ENCODE measurements at regions not wholly inside any gene's neighbourhood (a gene's known extent, or its start where the extent isn't known, plus 50 kb on each side); places are given as distances from the start of the nearest gene placed in this dataset.

- 74% methylated on average over 7 of the region's 7 CpGs for WGBS
- Histone ChIP-seq H3K4me1 (ENCODE audit: control insufficient read depth in 4 of 4, insufficient read depth in 4 of 4, low read length in 3 of 4) (no peaks in the 10 kb centered on the region), H3K36me3 (ENCODE audit: control insufficient read depth in 4 of 4, insufficient read depth in 3 of 4, low read depth in 1 of 4, low read length in 3 of 4) (no peaks in the 10 kb centered on the region), H3K9ac (ENCODE audit: low read depth in 1 of 2, low read length in 2 of 2) (no peak overlapping the region), H3K9me3 (ENCODE audit: control insufficient read depth in 4 of 4, low read length in 3 of 4) (no peaks in the 10 kb centered on the region), H3K27ac (ENCODE audit: low read depth in 1 of 2, low read length in 2 of 2) (no peak overlapping the region), H3K27me3 (ENCODE audit: control insufficient read depth in 4 of 4, insufficient read depth in 4 of 4, low read length in 3 of 4) (no peaks in the 10 kb centered on the region), H3K4me3 (ENCODE audit: low read depth in 1 of 3, low read length in 3 of 3) (no peak overlapping the region)
- TF ChIP-seq RXRA (IDR thresholded peaks at IDR 0.05): no peak
- no peak for TF ChIP-seq ZBTB33 (IDR thresholded peaks at IDR 0.05)
- TF ChIP-seq TAF1 (conservative IDR thresholded peaks at IDR 0.05): no peak
- TF ChIP-seq SP1 (IDR thresholded peaks at IDR 0.05): no peak
- no peak for TF ChIP-seq REST (IDR thresholded peaks at IDR 0.05)
- no peak for DNase-seq (ENCODE audit: low spot score)
These were observed 63.0 kb upstream of the CPO start for GRCh38 chr2:206876216-206876860.

- 91% methylated on average over 11 of the region's 11 CpGs for WGBS
- H3K27me3 ChIP-seq (ENCODE audit: control insufficient read depth in 4 of 4, insufficient read depth in 4 of 4, low read length in 3 of 4): no peaks in the 10 kb centered on the region
- no peak for TF ChIP-seq GABPA (IDR thresholded peaks at IDR 0.05 in 1 of 2, conservative IDR thresholded peaks at IDR 0.05 in 1 of 2)
- TF ChIP-seq EGR1 (IDR thresholded peaks at IDR 0.05; ENCODE audit: low read depth in 2 of 2): no peak
These were observed 57.5 kb upstream of the CPO start for GRCh38 chr2:206881708-206882410.

GRCh38 chr2:206886696-206887095, 52.6 kb upstream of the CPO start:
- no peak for DNase-seq (ENCODE audit: low spot score)
- WGBS: 84% methylated on average over 4 of the region's 4 CpGs
- Histone ChIP-seq H3K36me3 (ENCODE audit: control insufficient read depth in 4 of 4, insufficient read depth in 3 of 4, low read depth in 1 of 4, low read length in 3 of 4) (no peaks in the 10 kb centered on the region), H3K4me1 (ENCODE audit: control insufficient read depth in 4 of 4, insufficient read depth in 4 of 4, low read length in 3 of 4) (no peaks in the 10 kb centered on the region), H3K9ac (ENCODE audit: low read depth in 1 of 2, low read length in 2 of 2) (no peak overlapping the region), H3K9me3 (ENCODE audit: control insufficient read depth in 4 of 4, low read length in 3 of 4) (no peaks in the 10 kb centered on the region), H3K27me3 (ENCODE audit: control insufficient read depth in 4 of 4, insufficient read depth in 4 of 4, low read length in 3 of 4) (no peaks in the 10 kb centered on the region), H3K27ac (ENCODE audit: low read depth in 1 of 2, low read length in 2 of 2) (no peak overlapping the region), H3K4me3 (ENCODE audit: low read depth in 1 of 3, low read length in 3 of 3) (no peak overlapping the region)
- TF ChIP-seq EGR1 (IDR thresholded peaks at IDR 0.05; ENCODE audit: low read depth in 2 of 2) (no peak), HNF4G (IDR thresholded peaks at IDR 0.05) (no peak), HNF4A (conservative IDR thresholded peaks at IDR 0.05) (no peak), NR2F2 (IDR thresholded peaks at IDR 0.05) (no peak), MAX (IDR thresholded peaks at IDR 0.05) (no peak), CTCF (IDR thresholded peaks at IDR 0.05; ENCODE audit: low read depth, low read length, missing input control) (no peak), RXRA (IDR thresholded peaks at IDR 0.05) (no peak), FOXA1 (IDR thresholded peaks at IDR 0.05) (no peak), ZBTB33 (IDR thresholded peaks at IDR 0.05) (no peak)

More at GRCh38 chr2:206881708-206882410, 57.5 kb upstream of the CPO start:
- Histone ChIP-seq H3K9ac (ENCODE audit: low read depth in 1 of 2, low read length in 2 of 2) (no peak overlapping the region), H3K36me3 (ENCODE audit: control insufficient read depth in 4 of 4, insufficient read depth in 3 of 4, low read depth in 1 of 4, low read length in 3 of 4) (no peaks in the 10 kb centered on the region), H3K27ac (ENCODE audit: low read depth in 1 of 2, low read length in 2 of 2) (no peak overlapping the region), H3K4me1 (ENCODE audit: control insufficient read depth in 4 of 4, insufficient read depth in 4 of 4, low read length in 3 of 4) (no peaks in the 10 kb centered on the region), H3K9me3 (ENCODE audit: control insufficient read depth in 4 of 4, low read length in 3 of 4) (no peaks in the 10 kb centered on the region), H3K4me3 (ENCODE audit: low read depth in 1 of 3, low read length in 3 of 3) (no peak overlapping the region)
- DNase-seq (ENCODE audit: low spot score): no peak
